Central memory CD8-positive, alpha-beta T cell (primary cell): ENCODE measurements at regions not wholly inside any gene's neighbourhood (a gene's known extent, or its start where the extent isn't known, plus 50 kb on each side); places are given as distances from the start of the nearest gene placed in this dataset.
"Not testable (repeated sequence)": the region's sequence is repeated elsewhere in the genome, so short reads cannot be mapped to it uniquely, and the experiment has no call there.

ENCODE experiments used
- ATAC-seq: fragments of 150-1000 bp; cut with Tn5 transposase; replicated peaks from 2 replicates; pipeline ENCODE4 v1.10.0; 2022; ENCODE audit warnings: mild to moderate bottlenecking, moderate FRiP score, moderate number of reproducible peaks; ENCODE audit not compliant: poor library complexity, severe bottlenecking; ENCODE audit errors: extremely low read depth
- DNase-seq, 2 donors: peaks; one replicate each; pipeline ENCODE4 v3.0.0; 2021; ENCODE audit warnings: low spot score in 2 of 2
- H3K27ac Mint-ChIP-seq: one replicate; pipeline ENCODE4 v1.8.0; 2022; ENCODE audit warnings: low read depth, mild to moderate bottlenecking, moderate library complexity, mixed read lengths
- H3K27me3 Mint-ChIP-seq: one replicate; pipeline ENCODE4 v1.8.0; 2022; ENCODE audit warnings: mixed read lengths
- H3K36me3 Mint-ChIP-seq: one replicate; pipeline ENCODE4 v1.8.0; 2022; ENCODE audit warnings: mild to moderate bottlenecking, moderate library complexity, mixed read lengths; ENCODE audit not compliant: insufficient read depth
- H3K4me1 Mint-ChIP-seq: one replicate; pipeline ENCODE4 v1.8.0; 2022; ENCODE audit warnings: mixed read lengths
- H3K4me3 Mint-ChIP-seq: one replicate; pipeline ENCODE4 v1.8.0; 2022; ENCODE audit warnings: mild to moderate bottlenecking, moderate library complexity, mixed read lengths
- H3K9me3 Mint-ChIP-seq: one replicate; pipeline ENCODE4 v1.8.0; 2022; ENCODE audit warnings: mixed read lengths

DNA sequence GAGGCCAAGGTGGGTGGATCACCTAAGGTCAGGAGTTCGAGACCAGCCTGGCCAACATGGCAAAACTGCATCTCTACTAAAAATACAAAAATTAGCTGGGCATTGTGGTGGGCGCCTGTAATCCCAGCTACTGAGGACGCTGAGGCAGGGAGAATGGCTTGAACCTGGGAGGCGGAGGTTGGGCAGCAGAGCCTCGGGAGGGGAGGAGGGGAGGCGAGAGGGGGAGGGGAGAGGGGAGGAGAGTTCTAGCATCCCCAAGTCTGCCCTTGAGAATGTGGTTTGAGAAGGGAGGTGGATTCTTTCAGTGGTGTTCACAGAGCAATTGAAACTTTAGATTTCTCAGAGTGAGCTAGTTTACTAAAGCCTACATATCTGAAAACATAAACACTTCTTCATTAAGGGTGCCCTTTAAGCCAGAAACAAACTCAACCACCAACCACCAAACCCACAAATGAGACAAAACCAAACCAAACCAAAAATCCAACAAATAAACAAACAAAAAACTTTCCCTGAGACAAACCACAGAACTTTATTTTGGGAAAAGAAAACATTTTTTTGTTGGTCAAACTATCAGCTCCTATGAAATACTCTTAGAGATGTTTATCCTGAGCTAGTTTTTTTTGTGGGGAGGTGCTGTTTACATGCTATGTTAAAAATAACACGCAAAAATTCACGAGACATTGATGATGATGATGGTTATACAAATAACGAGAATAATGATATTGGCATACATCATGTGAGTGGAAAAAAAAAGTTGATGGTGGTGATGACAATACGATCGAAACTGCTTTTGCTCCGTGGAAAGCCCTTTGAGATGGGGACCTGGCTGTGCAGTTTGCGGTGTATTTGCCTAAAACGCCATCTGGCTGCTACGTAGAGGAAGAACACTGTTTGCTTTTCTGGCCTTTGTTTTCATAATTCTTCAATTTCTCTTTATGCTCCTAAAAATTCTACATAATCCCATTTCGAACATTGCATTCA, 98.2 kb upstream of the PRKX start:
- Mint-ChIP-seq H3K4me1 (peaks cover 6% of the 10 kb centered on the region), H3K27me3 (peaks cover 28% of the 10 kb centered on the region), H3K36me3 (peaks cover 9% of the 10 kb centered on the region), H3K4me3 (peak overlapping the region; percentile 49), H3K27ac (no peak overlapping the region), H3K9me3 (no peaks in the 10 kb centered on the region)
- no peak for ATAC-seq
- no peak for DNase-seq

DNA sequence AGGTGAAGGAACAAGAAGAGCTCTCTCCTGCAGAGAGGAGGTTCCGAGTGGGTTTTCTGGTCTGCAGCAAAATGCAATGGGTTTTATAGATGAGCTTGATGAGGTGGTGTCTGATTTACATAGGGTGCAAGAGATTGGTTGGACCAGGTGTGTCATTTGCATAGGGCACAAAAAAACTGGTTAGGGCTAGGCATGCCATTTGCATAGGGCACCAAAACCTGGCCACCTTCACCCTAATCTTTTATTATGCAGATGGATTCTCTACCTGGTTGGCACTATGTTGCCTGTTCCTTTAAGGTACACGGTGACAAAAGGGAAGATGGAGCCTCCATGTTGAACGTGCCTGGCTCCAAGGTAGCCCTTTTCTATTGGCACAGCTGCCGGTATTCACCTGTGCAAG, 94.5 kb upstream of the PRKX start:
- no peak for ATAC-seq
- H3K4me1 Mint-ChIP-seq = peaks cover 6% of the 10 kb centered on the region
- H3K9me3 Mint-ChIP-seq = no peaks in the 10 kb centered on the region
- no peak overlapping the region for H3K27ac Mint-ChIP-seq
- DNase-seq = no peak
- H3K4me3 Mint-ChIP-seq = no peak overlapping the region
- no peaks in the 10 kb centered on the region for H3K36me3 Mint-ChIP-seq
- H3K27me3 Mint-ChIP-seq = peaks cover 28% of the 10 kb centered on the region

DNA sequence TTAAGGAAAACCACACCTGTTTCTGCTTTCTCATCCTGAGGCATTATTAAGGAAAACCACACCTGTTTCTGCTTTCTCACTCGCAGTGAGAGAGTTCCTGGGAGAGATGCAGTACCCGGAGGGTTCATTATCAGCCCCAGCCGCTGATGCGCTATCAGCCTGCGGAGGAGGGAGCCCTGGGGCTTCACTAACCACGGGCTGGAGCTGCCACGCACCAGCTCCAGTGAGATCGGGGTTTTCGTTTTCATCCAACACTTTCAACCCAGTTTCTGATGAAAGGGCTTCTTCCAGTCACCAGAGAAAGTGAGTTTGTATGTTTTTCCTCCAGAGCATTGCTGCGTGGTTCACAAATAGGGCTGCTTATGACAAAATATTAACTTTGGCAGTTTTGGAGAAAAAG, 93.2 kb upstream of the PRKX start:
- Mint-ChIP-seq H3K4me3 (no peak overlapping the region), H3K27ac (no peak overlapping the region), H3K4me1 (peaks cover 4% of the 10 kb centered on the region), H3K27me3 (peaks cover 28% of the 10 kb centered on the region), H3K9me3 (no peaks in the 10 kb centered on the region), H3K36me3 (no peaks in the 10 kb centered on the region)
- no peak for ATAC-seq
- DNase-seq = no peak

DNA sequence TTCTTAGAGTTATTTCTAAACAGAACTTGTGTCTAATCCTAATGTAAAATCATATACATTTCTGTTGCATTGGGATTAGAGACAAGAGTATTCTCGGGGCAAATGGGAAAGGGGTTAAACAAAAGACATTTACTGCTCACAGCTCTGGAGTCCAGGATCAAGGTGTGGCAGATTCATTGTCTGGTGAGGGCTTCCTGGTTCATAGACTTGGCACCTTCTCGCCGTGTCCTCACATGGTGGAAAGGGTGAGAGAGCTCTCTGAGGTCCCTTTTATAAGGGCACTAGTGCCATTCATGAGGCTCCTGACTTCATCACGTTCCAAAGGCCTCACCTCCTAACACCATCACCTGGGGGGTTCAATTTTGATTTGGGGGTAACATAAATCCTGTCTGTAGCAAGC, 90.3 kb upstream of the PRKX start:
- DNase-seq = no peak
- Mint-ChIP-seq H3K27ac (no peak overlapping the region), H3K36me3 (no peaks in the 10 kb centered on the region), H3K4me3 (no peak overlapping the region), H3K27me3 (peaks cover 20% of the 10 kb centered on the region), H3K4me1 (no peaks in the 10 kb centered on the region), H3K9me3 (no peaks in the 10 kb centered on the region)
- no peak for ATAC-seq

- DNase-seq = no peak
- no peak for ATAC-seq
- H3K4me3 Mint-ChIP-seq = no peak overlapping the region
- peaks cover 16% of the 10 kb centered on the region for H3K27me3 Mint-ChIP-seq
- H3K36me3 Mint-ChIP-seq = no peaks in the 10 kb centered on the region
- H3K4me1 Mint-ChIP-seq = no peaks in the 10 kb centered on the region
- no peak overlapping the region for H3K27ac Mint-ChIP-seq
- no peaks in the 10 kb centered on the region for H3K9me3 Mint-ChIP-seq
These were observed 89.9 kb upstream of the PRKX start for GRCh38 chrX:3803305-3803704.

- not testable (repeated sequence) for ATAC-seq, H3K9me3 Mint-ChIP-seq, DNase-seq, H3K4me3 Mint-ChIP-seq, H3K27me3 Mint-ChIP-seq, H3K4me1 Mint-ChIP-seq, H3K36me3 Mint-ChIP-seq, H3K27ac Mint-ChIP-seq
These were observed 82.0 kb upstream of the PRKX start for GRCh38 chrX:3795411-3795810.

DNA sequence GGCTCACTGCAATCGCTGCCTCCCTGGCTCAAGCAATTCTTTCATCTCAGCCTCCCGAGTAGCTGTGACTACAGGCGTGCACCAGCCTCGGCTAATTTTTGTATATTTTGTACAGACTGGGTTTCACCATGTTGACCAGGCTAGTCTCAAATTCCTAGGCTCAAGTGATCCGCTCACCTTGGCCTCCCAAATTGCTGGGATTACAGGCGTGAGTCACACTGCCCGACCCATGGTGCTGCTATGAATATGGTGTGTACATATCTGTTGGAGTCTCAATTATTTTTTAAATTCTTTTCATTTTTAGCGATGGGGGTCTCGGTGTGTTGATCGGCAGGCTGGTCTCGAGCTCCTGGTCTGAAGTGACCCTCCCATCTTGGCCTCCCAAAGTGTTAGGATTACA, 78.0 kb upstream of the PRKX start:
- Mint-ChIP-seq H3K4me1 (no peaks in the 10 kb centered on the region), H3K9me3 (no peaks in the 10 kb centered on the region), H3K36me3 (no peaks in the 10 kb centered on the region), H3K27me3 (peaks cover 10% of the 10 kb centered on the region), H3K4me3 (no peak overlapping the region), H3K27ac (no peak overlapping the region)
- DNase-seq (no peak), ATAC-seq (no peak)

DNA sequence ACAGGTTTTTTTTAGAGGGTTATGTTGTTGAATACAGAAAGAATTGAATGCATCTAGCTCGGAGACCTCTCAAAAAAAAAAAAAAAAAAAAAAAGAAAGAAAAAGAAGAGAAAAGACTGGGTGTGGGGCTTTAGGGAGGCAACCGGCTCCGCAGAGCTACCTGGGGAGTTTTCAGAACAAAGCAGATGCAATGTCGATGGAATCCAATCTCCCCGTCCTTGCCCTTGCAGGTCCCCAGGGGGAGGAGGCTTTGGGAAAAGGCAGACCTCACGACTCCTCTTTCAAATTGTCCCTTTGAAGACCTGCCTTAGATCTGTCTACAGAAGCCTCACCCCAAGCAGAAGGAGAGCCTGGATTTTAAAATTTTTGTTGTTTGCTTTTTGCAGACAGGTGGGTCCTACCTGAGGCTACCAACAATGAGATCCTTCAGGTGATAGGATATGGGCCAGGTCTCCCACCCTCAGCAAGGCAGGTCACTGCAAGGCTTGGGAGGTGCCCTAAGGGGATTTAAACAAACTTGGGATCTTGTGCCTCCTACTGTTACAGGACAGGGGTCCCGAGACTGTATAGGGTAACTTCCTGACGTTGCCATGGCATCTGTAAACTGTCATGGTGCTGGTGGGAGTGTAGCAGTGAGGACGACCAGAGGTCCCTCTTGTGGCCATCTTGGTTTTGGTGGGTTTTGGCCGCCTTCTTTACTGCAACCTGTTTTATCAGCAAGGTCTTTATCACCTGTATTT, 75.2 kb upstream of the PRKX start:
- Mint-ChIP-seq H3K4me3 (no peak overlapping the region), H3K27ac (peak overlapping the region; percentile 35), H3K27me3 (no peaks in the 10 kb centered on the region), H3K36me3 (no peaks in the 10 kb centered on the region), H3K9me3 (no peaks in the 10 kb centered on the region), H3K4me1 (no peaks in the 10 kb centered on the region)
- DNase-seq (peak in 1 of 2 donors; percentile 16), ATAC-seq (no peak)

GRCh38 chrX:3787856-3788255, 74.4 kb upstream of the PRKX start:
- no peak overlapping the region for H3K4me3 Mint-ChIP-seq
- no peak for ATAC-seq
- no peaks in the 10 kb centered on the region for H3K9me3 Mint-ChIP-seq

GRCh38 chrX:3785822-3786221, 72.4 kb upstream of the PRKX start:
- H3K4me3 Mint-ChIP-seq, H3K36me3 Mint-ChIP-seq, DNase-seq, H3K27me3 Mint-ChIP-seq, H3K9me3 Mint-ChIP-seq, H3K27ac Mint-ChIP-seq, H3K4me1 Mint-ChIP-seq, ATAC-seq: not testable (repeated sequence)

More at GRCh38 chrX:3787856-3788255, 74.4 kb upstream of the PRKX start:
- Mint-ChIP-seq H3K27ac (peak overlapping the region; percentile 35), H3K27me3 (no peaks in the 10 kb centered on the region), H3K4me1 (no peaks in the 10 kb centered on the region), H3K36me3 (no peaks in the 10 kb centered on the region)
- DNase-seq = no peak

GRCh38 chrX:3780564-3780963, 67.1 kb upstream of the PRKX start:
- ATAC-seq = no peak
- no peak for DNase-seq
- H3K36me3 Mint-ChIP-seq = no peaks in the 10 kb centered on the region
- H3K4me1 Mint-ChIP-seq = no peaks in the 10 kb centered on the region
- no peak overlapping the region for H3K4me3 Mint-ChIP-seq
- H3K27me3 Mint-ChIP-seq = no peaks in the 10 kb centered on the region
- H3K27ac Mint-ChIP-seq = no peak overlapping the region
- H3K9me3 Mint-ChIP-seq = no peaks in the 10 kb centered on the region

GRCh38 chrX:3779546-3779945, 66.1 kb upstream of the PRKX start:
- Mint-ChIP-seq H3K4me3 (no peak overlapping the region), H3K9me3 (no peaks in the 10 kb centered on the region), H3K27me3 (no peaks in the 10 kb centered on the region), H3K36me3 (no peaks in the 10 kb centered on the region), H3K4me1 (no peaks in the 10 kb centered on the region), H3K27ac (no peak overlapping the region)
- no peak for ATAC-seq
- no peak for DNase-seq

DNA sequence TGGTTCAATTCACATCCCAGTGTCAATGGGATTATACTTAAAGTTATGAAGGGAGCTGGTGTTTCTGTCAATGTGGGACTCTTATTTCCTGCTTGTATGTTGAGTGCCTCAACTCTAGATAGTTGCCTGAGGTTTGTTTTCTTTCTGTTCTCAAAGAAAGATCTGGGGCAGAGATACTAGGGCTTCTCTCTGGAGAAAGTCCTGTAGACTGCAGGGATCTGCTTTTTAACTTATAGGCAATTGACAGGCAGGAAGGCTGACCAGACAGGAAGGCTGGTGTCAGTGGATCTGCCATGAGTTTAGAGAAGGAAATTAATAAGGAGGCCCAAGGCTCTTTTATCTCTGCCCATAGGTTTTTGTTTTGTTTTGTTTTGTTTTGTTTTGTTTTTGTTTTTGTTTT, 64.0 kb upstream of the PRKX start:
- no peak overlapping the region for H3K27ac Mint-ChIP-seq
- DNase-seq (no peak), ATAC-seq (no peak)
- H3K4me1 Mint-ChIP-seq = no peaks in the 10 kb centered on the region
- peaks cover 11% of the 10 kb centered on the region for H3K27me3 Mint-ChIP-seq
- no peak overlapping the region for H3K4me3 Mint-ChIP-seq
- H3K36me3 Mint-ChIP-seq = no peaks in the 10 kb centered on the region
- no peaks in the 10 kb centered on the region for H3K9me3 Mint-ChIP-seq
